CD14-positive monocyte (primary cell): ENCODE measurements at regions not wholly inside any gene's neighbourhood (a gene's known extent, or its start where the extent isn't known, plus 50 kb on each side); places are given as distances from the start of the nearest gene placed in this dataset.

Source experiments
- DNase-seq, 3 donors: peaks; one replicate each; pipeline ENCODE4 v3.0.0-alpha.2; 2011 to 2022
- H2AFZ ChIP-seq: 2 replicates; pipeline ENCODE4 v1.6.0; 2012; ENCODE audit warnings: mild to moderate bottlenecking, low read depth, low read length, inconsistent platforms; ENCODE audit not compliant: insufficient read depth, poor library complexity, severe bottlenecking
- H3K27ac ChIP-seq, 2 donors: 1 replicate in 1 of 2; 2 replicates in 1 of 2; pipeline ENCODE4 v1.5.1; 2012 to 2013; ENCODE audit warnings: low read length in 2 of 2, control low read depth in 1 of 2, inconsistent platforms in 1 of 2, low read depth in 1 of 2, mild to moderate bottlenecking in 1 of 2
- H3K27me3 ChIP-seq, 2 donors: one replicate each; pipeline versions ENCODE4 v1.6.0 to v1.6.1; 2011 to 2013; ENCODE audit warnings: low read length in 2 of 2; ENCODE audit not compliant: control insufficient read depth in 2 of 2, insufficient read depth in 2 of 2
- H3K36me3 ChIP-seq, 2 donors: replicated peaks in 1 of 2; 1 replicate in 1 of 2; 2 replicates in 1 of 2; pipeline versions ENCODE4 v1.5.1 to v1.6.1; 2012 to 2013; ENCODE audit warnings: low read length in 2 of 2, control low read depth in 1 of 2, inconsistent platforms in 1 of 2, mild to moderate bottlenecking in 1 of 2; ENCODE audit not compliant: insufficient read depth in 2 of 2, control insufficient read depth in 1 of 2
- H3K4me1 ChIP-seq, 2 donors: 1 replicate in 1 of 2; 2 replicates in 1 of 2; pipeline versions ENCODE4 v1.5.1 to v1.6.1; 2012 to 2013; ENCODE audit warnings: low read length in 2 of 2, control low read depth in 1 of 2, inconsistent platforms in 1 of 2, mild to moderate bottlenecking in 1 of 2, moderate library complexity in 1 of 2; ENCODE audit not compliant: insufficient read depth in 2 of 2, control insufficient read depth in 1 of 2
- H3K4me2 ChIP-seq: replicated peaks from 2 replicates; pipeline ENCODE3; 2012; ENCODE audit warnings: low read length, moderate library complexity, mild to moderate bottlenecking; ENCODE audit not compliant: poor library complexity, severe bottlenecking; ENCODE audit errors: extremely low read depth
- H3K4me3 ChIP-seq, 3 experiments: fragments of 200-600 bp in 1 of 3; sonication (generic) in 1 of 3; replicated peaks in 1 of 3; 1 replicate in 2 of 3; 2 replicates in 1 of 3; pipeline ENCODE4 v1.5.1; 2011 to 2013; ENCODE audit warnings: low read length in 3 of 3, mild to moderate bottlenecking in 3 of 3, control low read depth in 2 of 3, low read depth in 2 of 3, inconsistent platforms in 1 of 3, moderate library complexity in 1 of 3
- H3K79me2 ChIP-seq: 2 replicates; pipeline ENCODE4 v1.6.0; 2012; ENCODE audit warnings: mild to moderate bottlenecking, control low read depth, inconsistent platforms, low read length, moderate library complexity; ENCODE audit not compliant: insufficient read depth
- H3K9ac ChIP-seq: 2 replicates; pipeline ENCODE4 v1.6.0; 2017; ENCODE audit warnings: low read length, mild to moderate bottlenecking; ENCODE audit not compliant: insufficient read depth, poor library complexity, severe bottlenecking
- H3K9me3 ChIP-seq, 2 donors: replicated peaks in 1 of 2; 1 replicate in 1 of 2; 2 replicates in 1 of 2; pipeline versions ENCODE4 v1.5.1 to v1.6.1; 2012 to 2013; ENCODE audit warnings: low read length in 2 of 2, control low read depth in 1 of 2; ENCODE audit not compliant: control insufficient read depth in 1 of 2, insufficient read depth in 1 of 2
- H4K20me1 ChIP-seq: 2 replicates; pipeline ENCODE4 v1.6.0; 2012; ENCODE audit warnings: mild to moderate bottlenecking, low read length, control low read depth, moderate library complexity; ENCODE audit not compliant: insufficient read depth
- H3K27ac Mint-ChIP-seq, 7 donors: one replicate each; pipeline ENCODE4 v1.8.0; 2020; ENCODE audit warnings: mild to moderate bottlenecking in 7 of 7, mixed read lengths in 7 of 7, moderate library complexity in 6 of 7, inconsistent platforms in 2 of 7
- H3K27me3 Mint-ChIP-seq, 3 donors: one replicate each; pipeline ENCODE4 v1.8.0; 2021 to 2022; ENCODE audit warnings: low read depth in 3 of 3, mild to moderate bottlenecking in 3 of 3, mixed read lengths in 3 of 3, moderate library complexity in 3 of 3, inconsistent platforms in 1 of 3
- H3K36me3 Mint-ChIP-seq, 2 donors: one replicate each; pipeline ENCODE4 v1.8.0; 2020; ENCODE audit warnings: mixed read lengths in 2 of 2, inconsistent platforms in 1 of 2, mild to moderate bottlenecking in 1 of 2
- H3K4me1 Mint-ChIP-seq: one replicate; pipeline ENCODE4 v1.8.0; 2020; ENCODE audit warnings: mild to moderate bottlenecking, mixed read lengths
- H3K4me3 Mint-ChIP-seq, 2 donors: one replicate each; pipeline ENCODE4 v1.8.0; 2020; ENCODE audit warnings: mild to moderate bottlenecking in 2 of 2, mixed read lengths in 2 of 2, moderate library complexity in 1 of 2
- H3K9me3 Mint-ChIP-seq, 7 donors: one replicate each; pipeline ENCODE4 v1.8.0; 2020 to 2022; ENCODE audit warnings: mixed read lengths in 7 of 7, mild to moderate bottlenecking in 6 of 7, moderate library complexity in 6 of 7, inconsistent platforms in 2 of 7
- WGBS: methylation state at CpG from one replicate; pipeline ENCODE4 v1.1.5; 2013; ENCODE audit warnings: missing lambda C conversion rate; ENCODE audit not compliant: insufficient coverage; 5-methylcytosine and 5-hydroxymethylcytosine counted together
- intact Hi-C, 2 donors: fragments of 100-400 bp; cut with micrococcal nuclease; formaldehyde crosslinking; loops; one replicate each; pipeline versions ENCODE4 v1.15.0 to v1.15.1; 2023
- TF ChIP-seq, protein P1 (sequence below): fragments of 200-600 bp; IDR thresholded peaks from one replicate; pipeline ENCODE4 v1.8.0; 2022; ENCODE audit warnings: antibody characterized with exemption, mild to moderate bottlenecking

DNA sequence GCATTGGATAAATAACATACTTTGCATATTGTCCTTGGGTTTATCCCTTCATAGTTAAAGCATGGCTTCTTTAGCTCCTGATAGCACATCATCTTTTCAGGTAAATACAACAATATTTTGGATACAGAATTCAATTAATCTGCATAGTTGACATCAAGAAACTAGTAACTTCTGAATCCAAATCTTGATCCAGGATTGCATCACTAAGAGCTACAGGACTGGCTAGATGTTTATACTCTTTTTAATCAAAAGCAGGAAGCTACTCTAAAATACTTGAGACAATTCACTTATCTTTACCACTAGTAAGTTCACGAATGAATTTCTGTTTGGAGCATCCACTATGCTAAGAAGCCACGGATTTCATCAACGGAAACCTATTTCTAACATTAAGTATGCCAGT is 54.2 kb upstream of the SLC44A3 start:
- Histone ChIP-seq H3K4me1 (peaks cover 22 to 25% of the 10 kb centered on the region in 2 donors), H2AFZ (no peak overlapping the region), H3K27me3 (no peaks in the 10 kb centered on the region), H4K20me1 (no peaks in the 10 kb centered on the region), H3K27ac (no peak overlapping the region), H3K9me3 (no peaks in the 10 kb centered on the region), H3K79me2 (no peaks in the 10 kb centered on the region), H3K9ac (no peak overlapping the region), H3K4me3 (no peak overlapping the region), H3K4me2 (no peak overlapping the region), H3K36me3 (no peaks in the 10 kb centered on the region)
- WGBS = no CpG with 5 or more reads among the region's 3 CpGs
- intact Hi-C loops = loop anchor here in 1 of 2 donors (5.0 kb wide), 1 partner anchor 44 kb away; no protein-coding TSS in a partner anchor
- H3K4me1 Mint-ChIP-seq = peaks cover 21% of the 10 kb centered on the region
- H3K4me3 Mint-ChIP-seq = no peak overlapping the region
- H3K27ac Mint-ChIP-seq = no peak overlapping the region
- TF ChIP-seq, protein P1, sequence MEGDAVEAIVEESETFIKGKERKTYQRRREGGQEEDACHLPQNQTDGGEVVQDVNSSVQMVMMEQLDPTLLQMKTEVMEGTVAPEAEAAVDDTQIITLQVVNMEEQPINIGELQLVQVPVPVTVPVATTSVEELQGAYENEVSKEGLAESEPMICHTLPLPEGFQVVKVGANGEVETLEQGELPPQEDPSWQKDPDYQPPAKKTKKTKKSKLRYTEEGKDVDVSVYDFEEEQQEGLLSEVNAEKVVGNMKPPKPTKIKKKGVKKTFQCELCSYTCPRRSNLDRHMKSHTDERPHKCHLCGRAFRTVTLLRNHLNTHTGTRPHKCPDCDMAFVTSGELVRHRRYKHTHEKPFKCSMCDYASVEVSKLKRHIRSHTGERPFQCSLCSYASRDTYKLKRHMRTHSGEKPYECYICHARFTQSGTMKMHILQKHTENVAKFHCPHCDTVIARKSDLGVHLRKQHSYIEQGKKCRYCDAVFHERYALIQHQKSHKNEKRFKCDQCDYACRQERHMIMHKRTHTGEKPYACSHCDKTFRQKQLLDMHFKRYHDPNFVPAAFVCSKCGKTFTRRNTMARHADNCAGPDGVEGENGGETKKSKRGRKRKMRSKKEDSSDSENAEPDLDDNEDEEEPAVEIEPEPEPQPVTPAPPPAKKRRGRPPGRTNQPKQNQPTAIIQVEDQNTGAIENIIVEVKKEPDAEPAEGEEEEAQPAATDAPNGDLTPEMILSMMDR = no peak
- peaks cover 0 to 2% (median 0%) of the 10 kb centered on the region in 3 donors for H3K27me3 Mint-ChIP-seq
- no peaks in the 10 kb centered on the region for H3K36me3 Mint-ChIP-seq
- DNase-seq = no peak
- peaks cover 0 to 5% (median 3%) of the 10 kb centered on the region in 7 donors for H3K9me3 Mint-ChIP-seq

DNA sequence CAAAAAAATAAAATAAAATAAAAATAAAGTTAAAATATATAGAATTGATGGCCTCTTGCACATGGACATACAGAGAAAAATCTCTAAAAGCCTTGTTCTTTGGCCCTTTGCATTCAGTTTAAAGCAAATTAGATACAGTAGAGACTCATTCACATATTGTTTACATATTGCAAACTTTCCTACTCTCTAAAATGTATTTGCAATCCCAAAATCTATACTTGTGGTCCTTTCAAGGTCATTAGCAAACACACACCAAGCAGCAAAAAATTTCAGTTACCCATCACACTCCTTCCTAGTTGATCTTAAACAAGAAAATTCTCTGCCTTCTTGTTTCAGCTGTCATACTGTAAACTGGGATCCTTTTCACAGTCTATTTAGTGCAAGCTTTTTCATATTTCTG is 61.0 kb upstream of the SLC44A3 start:
- Mint-ChIP-seq H3K27ac (no peak overlapping the region), H3K4me1 (peaks cover 21% of the 10 kb centered on the region), H3K36me3 (no peaks in the 10 kb centered on the region), H3K9me3 (peaks cover 0 to 4% (median 3%) of the 10 kb centered on the region in 7 donors), H3K27me3 (peaks cover 0 to 1% (median 0%) of the 10 kb centered on the region in 3 donors), H3K4me3 (no peak overlapping the region)
- no peak for DNase-seq
- Histone ChIP-seq H3K27me3 (no peaks in the 10 kb centered on the region), H4K20me1 (no peaks in the 10 kb centered on the region), H2AFZ (no peak overlapping the region), H3K27ac (no peak overlapping the region), H3K4me2 (no peak overlapping the region), H3K79me2 (no peaks in the 10 kb centered on the region), H3K4me3 (no peak overlapping the region), H3K36me3 (no peaks in the 10 kb centered on the region), H3K4me1 (peaks cover 20 to 22% of the 10 kb centered on the region in 2 donors), H3K9me3 (no peaks in the 10 kb centered on the region), H3K9ac (no peak overlapping the region)
- intact Hi-C loops = loop anchor here in 1 of 2 donors (5.0 kb wide), 1 partner anchor 33 kb away; no protein-coding TSS in a partner anchor
- TF ChIP-seq, protein P1 = no peak
